HG03196 (cell line): ENCODE measurements at regions not wholly inside any gene's neighbourhood (a gene's known extent, or its start where the extent isn't known, plus 50 kb on each side); places are given as distances from the start of the nearest gene placed in this dataset.

Source experiments
- ATAC-seq: cut with Tn5 transposase; IDR thresholded peaks from one replicate; pipeline ENCODE4 v1.9.1; 2021; ENCODE audit not compliant: unreplicated experiment

GRCh38 chr5:72623323-72623722 is 116.1 kb upstream of the ZNF366 start:
- ATAC-seq = no peak

DNA sequence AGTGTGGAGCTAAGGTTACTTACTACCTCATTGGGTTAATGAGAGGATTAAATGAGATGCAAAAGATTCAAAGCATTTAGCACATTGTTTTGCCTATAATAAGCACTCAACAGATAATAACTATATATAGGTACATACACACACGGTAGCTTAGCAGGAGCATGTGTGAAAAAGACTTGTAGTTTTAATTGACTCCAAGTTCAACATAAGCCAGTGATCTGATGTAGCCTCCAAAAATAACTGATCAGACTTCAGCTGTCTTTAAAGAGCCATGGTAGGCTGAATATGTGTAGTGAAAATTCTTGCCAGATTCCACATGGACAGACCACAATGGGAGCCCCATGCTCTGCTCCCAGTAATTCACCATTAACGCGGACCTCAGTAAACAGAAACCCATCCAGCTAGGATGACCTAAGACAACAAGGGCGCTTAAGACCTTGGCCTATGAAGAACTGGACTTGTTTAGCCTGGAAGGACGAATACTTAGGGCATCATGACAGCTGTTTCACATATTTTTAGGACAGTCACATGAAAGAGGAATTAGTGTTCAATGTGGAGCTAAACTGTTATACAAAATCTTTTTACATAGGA is 115.1 kb upstream of the ZNF366 start:
- no peak for ATAC-seq

- ATAC-seq = no peak
These were observed 114.4 kb upstream of the ZNF366 start for GRCh38 chr5:72621576-72621975.

DNA sequence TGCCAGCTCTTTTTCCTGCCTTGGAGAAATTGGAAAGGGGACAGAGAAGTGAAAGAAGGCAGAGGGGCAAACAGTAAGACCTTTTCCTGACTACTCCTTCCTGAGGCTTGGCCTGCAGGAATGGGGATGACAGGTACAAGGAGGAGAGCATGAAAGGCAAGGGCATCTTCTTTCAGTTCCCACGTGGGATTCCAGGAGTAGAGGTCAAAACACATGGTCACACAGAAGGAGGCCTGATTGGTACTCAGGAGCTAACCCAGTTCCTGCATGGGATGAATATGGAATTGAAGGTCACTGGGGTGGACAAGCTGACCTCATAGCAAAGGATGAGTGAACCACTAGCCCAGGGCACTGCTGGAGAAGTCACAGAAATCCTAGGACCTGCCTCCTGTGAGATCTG is 112.5 kb upstream of the ZNF366 start:
- ATAC-seq = no peak

GRCh38 chr5:72619251-72619650 is 112.0 kb upstream of the ZNF366 start:
- no peak for ATAC-seq

GRCh38 chr5:72618708-72619107 is 111.5 kb upstream of the ZNF366 start:
- no peak for ATAC-seq

GRCh38 chr5:72615061-72615460 is 107.9 kb upstream of the ZNF366 start:
- no peak for ATAC-seq

- ATAC-seq = no peak
These were observed 106.3 kb upstream of the ZNF366 start for GRCh38 chr5:72613515-72613914.

GRCh38 chr5:72612810-72613209 is 105.6 kb upstream of the ZNF366 start:
- no peak for ATAC-seq

DNA sequence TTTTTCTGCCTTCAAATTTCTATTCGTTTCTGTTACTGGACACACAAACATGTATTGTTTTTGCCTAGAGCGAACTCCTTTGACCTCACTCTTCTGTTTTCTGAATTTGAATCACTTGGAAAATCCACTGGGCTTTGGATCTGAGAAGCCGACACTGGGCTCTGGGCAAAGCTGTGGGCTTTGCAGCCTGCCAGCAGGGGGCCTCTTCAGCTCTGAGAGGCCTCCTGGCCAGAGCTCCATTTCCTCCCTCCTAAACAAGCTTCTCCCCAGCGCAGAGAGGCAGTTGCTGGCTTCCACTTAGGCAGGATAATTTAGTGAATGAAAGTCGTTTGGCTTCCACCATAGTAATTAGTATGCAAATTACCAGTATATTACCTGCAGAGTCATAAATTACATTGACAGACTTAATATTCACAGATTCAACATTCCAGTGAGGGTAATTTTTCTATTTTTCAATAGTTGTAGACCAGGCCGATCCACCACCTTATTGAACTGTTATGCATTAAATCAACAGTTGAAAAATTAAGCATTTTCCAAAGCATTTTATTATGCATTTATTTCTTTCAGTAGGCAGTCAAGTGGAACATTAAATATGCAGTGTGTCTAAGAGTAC is 104.0 kb upstream of the ZNF366 start:
- ATAC-seq = no peak

DNA sequence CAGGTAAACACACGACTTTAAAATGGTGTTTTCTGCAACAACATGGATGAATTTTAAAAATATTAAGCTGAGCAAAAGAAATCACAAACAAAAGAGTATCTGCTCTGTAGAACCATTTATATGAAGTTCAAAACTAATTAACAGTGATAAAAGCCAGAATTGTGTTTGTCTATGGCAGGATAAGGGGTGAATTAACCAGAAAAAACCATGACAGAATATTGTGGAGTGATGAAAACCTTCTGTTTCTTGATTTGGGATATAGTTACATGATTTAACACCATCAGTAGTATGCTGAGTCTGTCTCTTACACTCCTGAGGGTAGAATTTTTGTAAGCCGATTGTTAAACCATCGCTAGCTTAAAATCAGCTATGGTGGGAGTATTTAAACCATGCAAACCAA is 101.7 kb upstream of the ZNF366 start:
- ATAC-seq = no peak

GRCh38 chr5:72608297-72608696 is 101.1 kb upstream of the ZNF366 start:
- ATAC-seq = no peak

DNA sequence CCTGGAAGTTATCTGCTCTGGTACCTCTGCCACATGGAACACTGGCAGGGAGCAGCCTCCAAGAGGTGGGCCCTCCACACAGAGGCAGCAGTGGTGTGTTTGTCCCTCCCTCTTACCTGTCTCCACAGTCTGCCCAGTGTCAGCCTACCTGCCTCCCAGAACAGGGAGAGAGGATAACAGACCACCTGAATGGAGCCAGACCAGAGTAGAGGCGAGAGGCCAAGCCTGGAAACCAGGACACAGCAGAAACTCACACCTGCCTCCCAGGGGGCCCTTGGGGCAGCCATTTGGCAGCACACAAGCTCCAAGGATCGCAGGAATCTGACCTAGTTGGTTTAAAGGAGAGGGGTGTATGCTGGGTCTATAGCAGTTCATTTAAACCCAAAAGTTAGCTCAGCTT is 100.2 kb upstream of the ZNF366 start:
- ATAC-seq = no peak

DNA sequence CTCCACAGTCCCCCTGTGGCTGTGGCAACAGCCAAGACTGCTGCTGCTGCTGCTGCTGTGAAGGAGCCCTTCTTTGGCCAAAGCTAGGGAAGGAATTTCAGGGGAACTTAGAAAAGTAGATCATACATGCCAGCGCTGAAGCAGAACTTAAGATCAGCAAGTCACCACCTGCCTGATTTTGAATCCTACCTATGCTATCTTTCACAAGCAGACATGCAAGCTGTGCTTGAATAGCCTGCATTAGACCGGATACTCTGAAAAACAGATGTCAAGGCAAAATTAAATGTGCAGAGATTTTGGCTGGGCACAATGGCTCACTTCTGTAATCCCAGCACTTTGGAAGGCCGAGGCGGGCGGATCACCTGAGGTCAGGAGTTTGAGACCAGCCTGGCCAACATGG is 99.3 kb upstream of the ZNF366 start:
- no peak for ATAC-seq

DNA sequence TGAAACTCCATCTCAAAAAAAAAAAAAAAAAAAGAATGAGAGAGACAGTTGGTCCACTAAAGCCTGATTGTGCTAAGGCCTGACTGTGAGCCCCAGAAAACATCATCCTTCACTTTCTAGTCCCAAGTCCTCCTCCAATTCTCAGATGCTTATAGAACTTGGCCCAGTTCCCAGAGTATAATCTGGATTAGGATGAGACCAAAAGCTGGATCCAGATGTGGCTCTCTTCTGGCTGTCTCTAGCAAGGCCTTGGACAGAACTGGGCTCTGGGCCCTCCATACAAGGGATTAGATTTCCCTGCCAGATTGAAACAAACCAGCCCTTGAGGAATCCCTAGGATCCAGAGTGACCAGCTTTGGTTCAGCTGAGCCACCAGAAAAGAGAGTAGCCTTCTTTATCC is 98.4 kb upstream of the ZNF366 start:
- no peak for ATAC-seq

DNA sequence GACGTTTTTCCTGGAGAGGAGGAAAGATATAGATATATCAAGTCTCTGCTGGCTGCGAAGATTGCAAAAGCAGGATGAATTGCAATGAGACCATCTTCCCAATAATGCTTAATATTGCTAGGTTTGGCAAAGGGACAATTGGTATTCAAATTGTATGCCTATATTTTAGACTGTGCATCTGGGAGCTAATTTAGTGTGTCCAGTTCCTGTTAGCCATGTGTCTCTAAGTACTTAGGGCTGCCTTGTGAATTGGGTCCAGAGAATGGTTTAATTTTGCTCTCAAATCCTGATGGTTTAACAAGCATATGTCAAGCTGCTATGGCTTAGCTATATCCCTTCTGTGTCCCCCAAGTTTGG is 97.6 kb upstream of the ZNF366 start:
- ATAC-seq = no peak

DNA sequence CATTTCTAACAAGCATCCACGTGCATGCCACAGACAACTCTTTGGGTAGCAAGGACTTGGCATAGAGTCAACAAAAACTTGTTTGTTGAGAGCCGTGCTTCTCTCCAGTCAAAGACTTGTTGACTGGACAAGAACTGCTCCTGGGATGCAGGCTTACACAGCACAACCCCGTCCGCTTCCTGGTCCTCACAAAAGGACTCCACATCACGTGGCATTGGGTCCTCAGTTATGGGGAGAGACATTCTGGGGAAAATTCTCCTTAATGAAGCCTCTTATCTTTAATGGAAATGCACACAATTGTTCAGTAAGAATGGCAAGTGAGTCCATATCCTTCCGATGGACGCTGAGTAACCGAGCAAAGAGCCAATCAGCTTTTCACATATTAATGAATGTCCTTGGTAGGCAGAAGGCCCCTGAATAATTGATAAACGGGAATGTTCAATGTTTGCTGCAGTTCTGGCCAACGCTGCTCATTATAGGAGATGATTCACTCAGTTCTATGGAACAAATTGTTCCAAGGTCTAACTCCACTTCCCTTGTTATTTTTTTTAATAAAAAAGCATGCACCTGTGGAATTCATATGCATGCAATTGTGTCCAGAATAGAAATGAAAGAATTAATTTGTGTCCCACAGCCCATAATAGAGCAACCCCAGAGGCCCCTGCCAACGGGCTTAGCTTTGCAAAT is 97.0 kb upstream of the ZNF366 start:
- ATAC-seq = no peak

DNA sequence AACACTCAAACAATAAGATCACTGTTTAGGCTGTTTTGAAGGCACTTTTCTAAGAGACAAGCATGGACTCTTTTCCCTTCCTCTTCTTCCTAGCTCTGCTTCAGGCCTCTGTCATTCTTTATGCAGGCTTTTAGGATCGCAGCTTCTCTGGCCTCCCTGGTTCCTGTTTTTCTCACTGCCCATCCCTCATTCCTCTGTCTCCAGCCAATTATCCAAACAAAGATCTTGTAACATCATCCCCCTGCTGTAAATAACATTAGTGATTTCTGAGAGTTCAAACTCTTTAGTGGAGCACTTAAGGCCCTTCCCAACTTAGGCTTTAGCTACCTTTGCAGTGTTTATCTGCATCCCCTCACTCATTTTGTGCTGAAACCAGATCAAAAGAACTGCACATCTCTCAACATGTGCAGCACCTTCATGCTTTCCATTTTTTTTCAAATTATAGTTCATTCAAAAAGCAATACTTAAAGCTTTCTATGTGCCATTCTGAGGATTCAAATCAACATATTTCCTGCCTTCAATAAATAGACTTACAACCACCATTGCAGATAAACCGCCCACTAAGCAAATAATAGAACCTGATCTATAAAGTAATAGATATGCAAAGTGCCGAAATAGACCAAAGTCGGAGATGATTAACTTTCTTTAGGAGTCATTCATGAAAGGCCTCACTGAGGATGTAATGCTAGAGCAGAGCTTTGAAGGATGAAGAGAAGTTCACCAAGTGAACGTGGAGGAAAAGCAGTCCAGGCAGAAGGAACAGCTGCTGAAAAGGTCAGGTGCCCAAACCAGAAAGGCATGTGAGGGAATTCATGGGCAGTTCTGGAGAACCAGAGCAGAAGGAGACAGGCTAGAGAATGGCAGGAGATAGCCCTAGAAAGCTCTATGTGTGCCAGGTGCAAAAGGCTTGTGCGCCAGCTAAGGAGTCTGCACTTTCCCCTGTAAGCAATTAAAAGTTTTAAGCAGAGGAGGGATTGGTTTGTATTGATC is 95.8 kb upstream of the ZNF366 start:
- ATAC-seq = no peak

- no peak for ATAC-seq
These were observed 94.7 kb upstream of the ZNF366 start for GRCh38 chr5:72601861-72602260.

GRCh38 chr5:72600391-72600981 is 93.3 kb upstream of the ZNF366 start:
- ATAC-seq = no peak
